H1 (cell line): ENCODE measurements at regions not wholly inside any gene's neighbourhood (a gene's known extent, or its start where the extent isn't known, plus 50 kb on each side); places are given as distances from the start of the nearest gene placed in this dataset.

Experiments
- HDAC6 ChIP-seq: IDR thresholded peaks from one replicate; pipeline ENCODE4 v1.7.1; 2012; ENCODE audit warnings: low read depth, mild to moderate bottlenecking, inconsistent platforms, low read length, moderate library complexity

DNA sequence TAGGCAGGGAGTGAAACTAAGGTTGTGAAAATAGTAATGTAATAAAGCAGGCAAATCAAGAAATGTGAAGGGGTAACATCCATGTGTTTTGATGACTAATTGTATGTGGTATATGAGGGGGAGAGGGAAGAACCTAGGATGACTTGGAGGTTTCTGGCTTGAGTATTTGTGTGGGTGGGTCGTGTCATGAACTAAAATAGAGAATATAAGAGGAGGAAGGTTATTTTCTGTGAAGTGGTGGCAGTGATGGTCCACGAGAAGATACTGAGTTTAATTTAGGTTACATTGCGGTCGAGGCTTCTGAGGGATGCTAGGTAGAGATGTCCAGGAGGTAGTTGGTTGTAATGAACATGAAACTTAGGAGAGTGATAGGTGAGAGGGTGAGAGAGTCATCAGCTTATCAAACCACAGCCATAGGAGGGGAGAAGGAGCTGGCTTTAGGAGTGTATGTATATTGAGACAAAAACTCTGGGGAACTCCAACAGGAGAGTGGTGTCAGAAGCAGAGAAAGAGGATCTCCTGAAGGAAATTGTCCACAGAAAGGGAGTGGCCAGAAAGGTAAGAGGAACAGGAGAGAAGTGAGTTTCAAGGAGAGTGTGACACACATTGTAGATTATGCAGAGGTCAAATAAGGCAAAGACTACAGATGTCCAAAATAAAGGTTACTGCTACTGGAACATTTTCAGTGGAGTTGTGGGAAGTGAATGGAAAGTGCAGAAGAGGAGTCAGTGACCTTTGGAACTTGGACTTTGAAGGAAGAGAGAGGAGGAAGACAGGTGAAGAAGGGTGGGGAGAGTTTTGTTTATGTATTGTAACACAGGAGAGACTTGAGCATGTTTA is 89.0 kb upstream of the MACF1 start (continued):
- no peak for TF ChIP-seq HDAC6
